Left lung (tissue), 4 donors: ENCODE measurements at regions not wholly inside any gene's neighbourhood (a gene's known extent, or its start where the extent isn't known, plus 50 kb on each side); places are given as distances from the start of the nearest gene placed in this dataset.

Source experiments
- ATAC-seq: fragments of 200-7000 bp; cut with Tn5 transposase; one replicate; pipeline ENCODE4 v1.9.1; 2020; ENCODE audit warnings: moderate library complexity
- DNase-seq, 4 donors: peaks; one replicate each; pipeline ENCODE4 v3.0.0-alpha.2; 2013 to 2020
- H3K27ac ChIP-seq, 2 donors: fragments of 200-600 bp; sonication (generic) in 1 of 2; one replicate each; pipeline versions ENCODE4 v1.5.0 to v1.8.0; 2020 to 2021
- H3K27me3 ChIP-seq, 2 donors: fragments of 200-600 bp; sonication (generic) in 1 of 2; one replicate each; pipeline versions ENCODE4 v1.5.0 to v1.8.0; 2020 to 2021
- H3K36me3 ChIP-seq, 2 donors: fragments of 200-600 bp; sonication (generic) in 1 of 2; one replicate each; pipeline versions ENCODE4 v1.5.0 to v1.8.0; 2020 to 2021
- H3K4me1 ChIP-seq, 2 donors: fragments of 200-600 bp; one replicate each; pipeline ENCODE4 v1.8.0; 2021
- H3K4me3 ChIP-seq, 2 donors: fragments of 200-600 bp; sonication (generic) in 1 of 2; one replicate each; pipeline versions ENCODE4 v1.5.0 to v1.8.0; 2020 to 2021; ENCODE audit warnings: mild to moderate bottlenecking in 1 of 2
- H3K9me3 ChIP-seq, 2 donors: fragments of 200-600 bp; sonication (generic) in 1 of 2; one replicate each; pipeline versions ENCODE4 v1.5.0 to v1.8.0; 2020 to 2021
- CTCF ChIP-seq, 2 donors: fragments of 200-600 bp; sonication (generic) in 1 of 2; IDR thresholded peaks; one replicate each; pipeline versions ENCODE4 v1.5.0 to v1.8.0; 2021; ENCODE audit warnings: antibody characterized with exemption in 2 of 2
- intact Hi-C, 2 donors: fragments of 100-400 bp; cut with DNase I; formaldehyde crosslinking; loops; one replicate each; pipeline versions ENCODE4 v1.11.2 to v1.14.2; 2022
- donor health status: DM: no; HTN: yes; CAD: no.
- donor health status: DM: no; HTN: no; CAD: no.

GRCh38 chr20:59491884-59492283, 112.5 kb upstream of the PHACTR3 start:
- Histone ChIP-seq H3K27ac (no peak overlapping the region), H3K27me3 (peaks cover 0 to 33% of the 10 kb centered on the region in 2 donors), H3K4me1 (no peaks in the 10 kb centered on the region), H3K4me3 (no peak overlapping the region), H3K36me3 (no peaks in the 10 kb centered on the region), H3K9me3 (no peaks in the 10 kb centered on the region)
- no peak for TF ChIP-seq CTCF (IDR thresholded peaks at IDR 0.05)
- DNase-seq (no peak), ATAC-seq (no peak)
- intact Hi-C loops, result no loop called here

- Histone ChIP-seq H3K4me3 (no peak overlapping the region), H3K27me3 (peaks cover 0 to 53% of the 10 kb centered on the region in 2 donors), H3K27ac (no peak overlapping the region), H3K9me3 (no peaks in the 10 kb centered on the region), H3K36me3 (no peaks in the 10 kb centered on the region), H3K4me1 (no peaks in the 10 kb centered on the region)
- DNase-seq (no peak), ATAC-seq (no peak)
- TF ChIP-seq CTCF (IDR thresholded peaks at IDR 0.05), result no peak
- intact Hi-C loops, result no loop called here
Observed at GRCh38 chr20:59493926-59494325, 110.4 kb upstream of the PHACTR3 start.

GRCh38 chr20:59495166-59495565, 109.2 kb upstream of the PHACTR3 start:
- DNase-seq (no peak), ATAC-seq (no peak)
- Histone ChIP-seq H3K9me3 (peaks cover 0 to 4% of the 10 kb centered on the region in 2 donors), H3K27me3 (peaks cover 0 to 57% of the 10 kb centered on the region in 2 donors), H3K27ac (no peak overlapping the region), H3K36me3 (no peaks in the 10 kb centered on the region), H3K4me3 (no peak overlapping the region), H3K4me1 (no peaks in the 10 kb centered on the region)
- intact Hi-C loops, result no loop called here
- no peak for TF ChIP-seq CTCF (IDR thresholded peaks at IDR 0.05)

- Histone ChIP-seq H3K4me3 (no peak overlapping the region), H3K27ac (no peak overlapping the region), H3K36me3 (no peaks in the 10 kb centered on the region), H3K9me3 (peaks cover 0 to 4% of the 10 kb centered on the region in 2 donors), H3K27me3 (peaks cover 0 to 57% of the 10 kb centered on the region in 2 donors), H3K4me1 (no peaks in the 10 kb centered on the region)
- TF ChIP-seq CTCF (IDR thresholded peaks at IDR 0.05), result peak; percentile 82 to 91
- DNase-seq (peak; percentile 53 to 87 (median 76)), ATAC-seq (peak; percentile 93)
- intact Hi-C loops, result no loop called here
Observed at GRCh38 chr20:59495894-59496510, 108.3 kb upstream of the PHACTR3 start.

GRCh38 chr20:59498291-59498690, 106.0 kb upstream of the PHACTR3 start:
- peaks cover 0 to 65% of the 10 kb centered on the region in 2 donors for H3K27me3 ChIP-seq
- no peak for TF ChIP-seq CTCF (IDR thresholded peaks at IDR 0.05)
- no peaks in the 10 kb centered on the region for H3K4me1 ChIP-seq
- DNase-seq, result no peak
- no peak overlapping the region for H3K4me3 ChIP-seq
- intact Hi-C loops, result no loop called here
- H3K9me3 ChIP-seq, result peaks cover 0 to 4% of the 10 kb centered on the region in 2 donors
- no peak for ATAC-seq
- no peaks in the 10 kb centered on the region for H3K36me3 ChIP-seq
- H3K27ac ChIP-seq, result no peak overlapping the region
